ENCODE measurements at regions not wholly inside any gene's neighbourhood (a gene's known extent, or its start where the extent isn't known, plus 50 kb on each side); places are given as distances from the start of the nearest gene placed in this dataset.

DNA sequence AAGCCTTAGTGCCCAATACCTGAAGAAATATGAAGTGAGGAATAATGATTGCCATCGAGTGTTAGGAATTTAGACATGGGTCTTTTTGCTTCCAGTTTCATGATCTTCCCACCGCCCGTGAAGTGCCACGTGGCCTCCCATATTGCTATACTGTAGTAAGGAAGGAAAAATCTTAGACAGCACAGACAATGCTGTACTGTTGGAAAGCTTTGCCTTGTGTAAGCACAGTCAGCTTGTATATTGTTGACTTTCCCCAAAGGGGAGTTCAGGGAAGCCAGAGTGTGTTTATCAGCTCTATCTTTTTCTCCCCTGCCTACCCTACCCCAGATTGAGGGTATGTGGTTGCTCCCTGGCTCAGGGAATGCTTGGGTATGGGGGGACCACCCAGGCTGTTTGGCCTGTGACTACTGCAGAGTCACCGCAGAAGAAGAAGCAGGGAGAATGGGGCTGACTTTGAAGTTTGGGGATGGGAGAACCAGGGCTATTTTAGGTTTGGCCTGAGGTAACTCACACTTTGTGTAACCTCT is 161.8 kb upstream of the MEF2C start:
- H3K4me1 ChIP-seq (ENCODE audit: control insufficient read depth in 1 of 2, insufficient read depth in 1 of 2, low read depth in 1 of 2, low read length in 1 of 2) = no peaks in the 10 kb centered on the region
- no peaks in the 10 kb centered on the region for H3K36me3 ChIP-seq
- no peaks in the 10 kb centered on the region for H3K9me3 ChIP-seq
- no peak overlapping the region for H3K4me3 ChIP-seq (ENCODE audit: low read depth in 1 of 2, low read length in 1 of 2)
- TF ChIP-seq, protein P1, sequence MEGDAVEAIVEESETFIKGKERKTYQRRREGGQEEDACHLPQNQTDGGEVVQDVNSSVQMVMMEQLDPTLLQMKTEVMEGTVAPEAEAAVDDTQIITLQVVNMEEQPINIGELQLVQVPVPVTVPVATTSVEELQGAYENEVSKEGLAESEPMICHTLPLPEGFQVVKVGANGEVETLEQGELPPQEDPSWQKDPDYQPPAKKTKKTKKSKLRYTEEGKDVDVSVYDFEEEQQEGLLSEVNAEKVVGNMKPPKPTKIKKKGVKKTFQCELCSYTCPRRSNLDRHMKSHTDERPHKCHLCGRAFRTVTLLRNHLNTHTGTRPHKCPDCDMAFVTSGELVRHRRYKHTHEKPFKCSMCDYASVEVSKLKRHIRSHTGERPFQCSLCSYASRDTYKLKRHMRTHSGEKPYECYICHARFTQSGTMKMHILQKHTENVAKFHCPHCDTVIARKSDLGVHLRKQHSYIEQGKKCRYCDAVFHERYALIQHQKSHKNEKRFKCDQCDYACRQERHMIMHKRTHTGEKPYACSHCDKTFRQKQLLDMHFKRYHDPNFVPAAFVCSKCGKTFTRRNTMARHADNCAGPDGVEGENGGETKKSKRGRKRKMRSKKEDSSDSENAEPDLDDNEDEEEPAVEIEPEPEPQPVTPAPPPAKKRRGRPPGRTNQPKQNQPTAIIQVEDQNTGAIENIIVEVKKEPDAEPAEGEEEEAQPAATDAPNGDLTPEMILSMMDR (IDR thresholded peaks at IDR 0.05) = no peak
- H3K27me3 ChIP-seq = no peaks in the 10 kb centered on the region
- no peak overlapping the region for H3K27ac ChIP-seq

- no peak overlapping the region for H3K4me3 ChIP-seq (ENCODE audit: low read depth in 1 of 2, low read length in 1 of 2)
Observed at GRCh38 chr5:89043676-89044075, 160.7 kb upstream of the MEF2C start.

DNA sequence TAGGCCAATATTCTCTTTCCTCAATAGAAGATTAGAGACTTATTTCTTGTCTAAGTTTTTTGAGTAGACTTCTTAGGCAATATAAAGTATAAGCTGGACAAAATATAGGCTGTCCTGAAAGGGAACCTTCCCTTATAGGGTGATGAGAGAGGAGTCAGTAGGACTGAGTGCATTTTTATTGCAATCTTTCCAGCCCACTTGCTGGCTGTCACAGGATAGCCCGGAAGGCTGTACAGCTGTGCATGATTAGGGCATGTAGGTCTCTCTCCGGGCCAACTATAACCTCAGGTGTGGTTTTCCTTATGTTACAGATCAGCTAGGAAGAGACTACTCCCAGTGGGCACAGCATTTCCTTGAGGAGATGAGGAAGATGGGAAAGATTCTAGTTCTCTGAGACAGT is 159.8 kb upstream of the MEF2C start:
- H3K4me3 ChIP-seq (ENCODE audit: low read depth in 1 of 2, low read length in 1 of 2) = no peak overlapping the region
- no peak overlapping the region for H3K27ac ChIP-seq
- H3K36me3 ChIP-seq = no peaks in the 10 kb centered on the region
- TF ChIP-seq, protein P1 (IDR thresholded peaks at IDR 0.05) = no peak
- H3K9me3 ChIP-seq = no peaks in the 10 kb centered on the region
- no peaks in the 10 kb centered on the region for H3K27me3 ChIP-seq
- no peaks in the 10 kb centered on the region for H3K4me1 ChIP-seq (ENCODE audit: control insufficient read depth in 1 of 2, insufficient read depth in 1 of 2, low read depth in 1 of 2, low read length in 1 of 2)

More at GRCh38 chr5:89043676-89044075, 160.7 kb upstream of the MEF2C start:
- no peaks in the 10 kb centered on the region for H3K36me3 ChIP-seq
- no peaks in the 10 kb centered on the region for H3K9me3 ChIP-seq
- H3K27ac ChIP-seq = no peak overlapping the region
- TF ChIP-seq, protein P1 (IDR thresholded peaks at IDR 0.05) = no peak
- no peaks in the 10 kb centered on the region for H3K27me3 ChIP-seq
- no peaks in the 10 kb centered on the region for H3K4me1 ChIP-seq (ENCODE audit: control insufficient read depth in 1 of 2, insufficient read depth in 1 of 2, low read depth in 1 of 2, low read length in 1 of 2)

- H3K9me3 ChIP-seq = no peaks in the 10 kb centered on the region
- no peaks in the 10 kb centered on the region for H3K4me1 ChIP-seq (ENCODE audit: control insufficient read depth in 1 of 2, insufficient read depth in 1 of 2, low read depth in 1 of 2, low read length in 1 of 2)
Observed at GRCh38 chr5:89041976-89042375, 159.0 kb upstream of the MEF2C start.

GRCh38 chr5:89041249-89041779 is 158.3 kb upstream of the MEF2C start:
- Histone ChIP-seq H3K4me3 (ENCODE audit: low read depth in 1 of 2, low read length in 1 of 2) (no peak overlapping the region), H3K36me3 (no peaks in the 10 kb centered on the region), H3K27ac (no peak overlapping the region), H3K9me3 (no peaks in the 10 kb centered on the region), H3K27me3 (no peaks in the 10 kb centered on the region), H3K4me1 (ENCODE audit: control insufficient read depth in 1 of 2, insufficient read depth in 1 of 2, low read depth in 1 of 2, low read length in 1 of 2) (no peaks in the 10 kb centered on the region)
- TF ChIP-seq, protein P1 (IDR thresholded peaks at IDR 0.05) = no peak

More at GRCh38 chr5:89041976-89042375, 159.0 kb upstream of the MEF2C start:
- TF ChIP-seq, protein P1 (IDR thresholded peaks at IDR 0.05) = no peak
- no peak overlapping the region for H3K27ac ChIP-seq
- H3K4me3 ChIP-seq (ENCODE audit: low read depth in 1 of 2, low read length in 1 of 2) = no peak overlapping the region
- H3K36me3 ChIP-seq = no peaks in the 10 kb centered on the region
- H3K27me3 ChIP-seq = no peaks in the 10 kb centered on the region

Measured in neutrophil (primary cell).